ENCODE measurements at regions not wholly inside any gene's neighbourhood (a gene's known extent, or its start where the extent isn't known, plus 50 kb on each side); places are given as distances from the start of the nearest gene placed in this dataset.

- TF ChIP-seq CTCF (IDR thresholded peaks at IDR 0.05; ENCODE audit: low read depth, low read length, missing input control) (no peak), FOXA2 (IDR thresholded peaks at IDR 0.05) (no peak), EGR1 (IDR thresholded peaks at IDR 0.05; ENCODE audit: low read depth in 2 of 2) (no peak), MAX (IDR thresholded peaks at IDR 0.05) (no peak), SP1 (IDR thresholded peaks at IDR 0.05) (no peak), ATF3 (IDR thresholded peaks at IDR 0.05) (no peak), RAD21 (IDR thresholded peaks at IDR 0.05) (no peak), GABPA (IDR thresholded peaks at IDR 0.05 in 1 of 2, conservative IDR thresholded peaks at IDR 0.05 in 1 of 2) (no peak), YY1 (IDR thresholded peaks at IDR 0.05) (no peak), HNF4A (conservative IDR thresholded peaks at IDR 0.05) (no peak), RXRA (IDR thresholded peaks at IDR 0.05) (no peak), ZBTB33 (IDR thresholded peaks at IDR 0.05) (no peak), JUND (IDR thresholded peaks at IDR 0.05) (no peak), NR2F2 (IDR thresholded peaks at IDR 0.05) (no peak), REST (IDR thresholded peaks at IDR 0.05) (no peak), HNF4G (IDR thresholded peaks at IDR 0.05) (no peak), FOXA1 (IDR thresholded peaks at IDR 0.05) (no peak), TAF1 (conservative IDR thresholded peaks at IDR 0.05) (no peak)
- Histone ChIP-seq H3K4me3 (ENCODE audit: low read depth in 1 of 3, low read length in 3 of 3) (no peak overlapping the region), H3K4me1 (ENCODE audit: control insufficient read depth in 4 of 4, insufficient read depth in 4 of 4, low read length in 3 of 4) (no peaks in the 10 kb centered on the region), H3K27me3 (ENCODE audit: control insufficient read depth in 4 of 4, insufficient read depth in 4 of 4, low read length in 3 of 4) (no peaks in the 10 kb centered on the region), H3K9ac (ENCODE audit: low read depth in 1 of 2, low read length in 2 of 2) (no peak overlapping the region), H3K36me3 (ENCODE audit: control insufficient read depth in 4 of 4, insufficient read depth in 3 of 4, low read depth in 1 of 4, low read length in 3 of 4) (no peaks in the 10 kb centered on the region), H3K27ac (ENCODE audit: low read depth in 1 of 2, low read length in 2 of 2) (no peak overlapping the region), H3K9me3 (ENCODE audit: control insufficient read depth in 4 of 4, low read length in 3 of 4) (no peaks in the 10 kb centered on the region)
- DNase-seq (ENCODE audit: low spot score): no peak
- WGBS: 71% methylated on average over 3 of the region's 3 CpGs
These were observed 274.2 kb downstream of the TMEM167A start for GRCh38 chr5:82802954-82803353.
